AG20443 (cell line): ENCODE measurements at regions not wholly inside any gene's neighbourhood (a gene's known extent, or its start where the extent isn't known, plus 50 kb on each side); places are given as distances from the start of the nearest gene placed in this dataset.
"Not testable (repeated sequence)": the region's sequence is repeated elsewhere in the genome, so short reads cannot be mapped to it uniquely, and the experiment has no call there.

ENCODE experiments used
- DNase-seq: peaks from one replicate; pipeline ENCODE4 v3.0.0; 2012; ENCODE audit warnings: low spot score, mixed read lengths

DNA sequence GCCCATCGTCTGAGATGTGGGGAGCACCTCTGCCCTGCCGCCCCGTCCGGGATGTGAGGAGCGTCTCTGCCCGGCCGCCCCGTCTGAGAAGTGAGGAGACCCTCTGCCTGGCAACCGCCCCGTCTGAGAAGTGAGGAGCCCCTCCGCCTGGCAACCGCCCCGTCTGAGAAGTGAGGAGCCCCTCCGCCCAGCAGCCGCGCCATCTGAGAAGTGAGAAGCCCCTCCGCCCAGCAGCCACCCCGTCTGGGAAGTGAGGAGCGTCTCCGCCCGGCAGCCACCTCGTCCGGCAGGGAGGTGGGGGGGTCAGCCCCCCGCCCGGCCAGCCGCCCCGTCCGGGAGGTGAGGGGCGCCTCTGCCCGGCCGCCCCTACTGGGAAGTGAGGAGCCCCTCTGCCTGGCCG, 267.2 kb downstream of the MEF2C start:
- DNase-seq = not testable (repeated sequence)

DNA sequence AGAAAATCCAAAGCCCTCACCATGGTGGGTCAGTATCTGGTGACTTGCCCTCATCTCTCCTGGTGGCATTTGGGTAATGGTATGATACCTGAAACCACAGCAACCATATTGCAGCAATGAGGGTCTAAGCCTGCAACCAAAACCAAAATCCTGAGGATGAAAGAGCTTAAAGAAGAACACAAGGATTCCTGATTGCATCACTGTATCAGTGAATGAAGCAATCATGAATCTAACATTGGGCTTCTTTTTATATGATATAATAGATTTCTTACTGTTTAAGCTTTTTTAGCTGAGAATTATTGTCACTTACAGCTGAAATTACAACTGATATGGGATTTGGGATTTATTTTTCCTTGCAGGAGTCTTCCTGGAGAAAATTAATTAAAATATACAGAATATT, 269.9 kb downstream of the MEF2C start:
- no peak for DNase-seq

DNA sequence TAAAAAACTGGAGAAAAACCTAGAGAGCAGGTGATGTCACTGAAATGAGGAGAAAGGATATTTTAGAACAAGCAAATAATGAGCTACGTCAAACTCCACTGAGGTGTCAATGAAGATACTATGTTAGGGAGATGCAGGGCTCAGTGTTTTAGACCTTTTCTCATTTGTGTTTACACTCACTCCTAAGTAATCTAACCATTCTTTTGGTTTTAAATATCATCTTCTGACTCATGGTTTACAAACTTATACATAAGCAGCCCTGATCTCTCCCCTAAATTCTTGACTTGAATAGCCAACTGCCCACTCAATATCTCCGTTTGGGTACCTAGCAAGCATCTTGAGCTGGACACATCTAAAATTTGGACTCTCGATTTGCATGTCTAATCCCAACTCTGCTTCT, 272.4 kb downstream of the MEF2C start:
- no peak for DNase-seq

DNA sequence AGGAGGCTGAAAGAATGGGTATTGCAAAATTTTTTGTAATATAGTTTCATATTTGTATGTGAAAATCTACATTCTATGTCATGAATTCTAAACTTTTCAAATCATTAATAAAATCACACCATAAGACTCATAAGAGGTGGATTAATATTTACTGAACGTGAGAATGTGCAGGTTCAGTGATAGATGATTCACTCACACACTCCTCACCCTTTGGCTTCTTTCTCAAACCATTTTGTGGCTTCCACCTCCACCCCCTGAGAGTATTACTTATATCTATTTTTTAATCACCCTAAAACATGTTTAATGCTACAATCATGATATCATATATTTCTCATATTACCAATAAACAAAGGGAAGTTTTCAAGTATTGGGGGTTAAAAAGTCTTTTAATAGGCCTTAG, 275.5 kb downstream of the MEF2C start:
- DNase-seq = no peak

DNA sequence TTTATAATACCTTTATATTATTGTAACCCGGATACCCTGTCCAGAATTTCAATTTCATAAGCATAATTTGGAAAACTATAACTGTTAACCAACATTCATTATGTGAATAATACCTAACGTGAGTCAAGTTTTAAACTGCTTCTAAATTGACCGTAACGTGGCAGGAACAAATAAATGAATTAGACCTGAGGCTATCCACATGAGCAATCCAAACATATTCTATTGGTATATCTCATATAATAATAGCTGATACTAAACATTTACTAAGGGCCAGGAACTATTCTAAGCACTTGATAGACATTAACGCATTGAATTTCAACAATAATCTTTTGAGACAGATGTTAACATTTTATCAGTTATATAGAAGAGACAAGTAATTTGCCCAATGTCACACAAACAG, 276.4 kb downstream of the MEF2C start:
- no peak for DNase-seq

DNA sequence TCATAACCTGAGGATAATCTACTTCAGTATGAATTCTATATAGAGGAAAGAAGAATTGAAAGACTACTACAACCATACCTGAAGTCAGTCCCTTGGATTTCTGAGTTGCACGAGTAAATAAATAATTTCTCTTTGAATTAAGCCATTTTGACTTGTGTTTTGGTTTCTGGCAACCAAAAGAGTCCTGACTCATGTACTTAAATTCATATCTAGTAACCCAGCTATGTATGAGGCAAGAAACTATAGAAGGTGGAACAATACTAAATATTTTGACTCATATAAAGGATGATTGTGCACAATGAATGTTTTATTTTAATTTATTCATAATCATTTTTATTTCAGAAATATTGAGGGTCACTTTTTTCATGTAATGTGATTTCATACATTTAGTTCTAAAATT, 276.8 kb downstream of the MEF2C start:
- DNase-seq = no peak

DNA sequence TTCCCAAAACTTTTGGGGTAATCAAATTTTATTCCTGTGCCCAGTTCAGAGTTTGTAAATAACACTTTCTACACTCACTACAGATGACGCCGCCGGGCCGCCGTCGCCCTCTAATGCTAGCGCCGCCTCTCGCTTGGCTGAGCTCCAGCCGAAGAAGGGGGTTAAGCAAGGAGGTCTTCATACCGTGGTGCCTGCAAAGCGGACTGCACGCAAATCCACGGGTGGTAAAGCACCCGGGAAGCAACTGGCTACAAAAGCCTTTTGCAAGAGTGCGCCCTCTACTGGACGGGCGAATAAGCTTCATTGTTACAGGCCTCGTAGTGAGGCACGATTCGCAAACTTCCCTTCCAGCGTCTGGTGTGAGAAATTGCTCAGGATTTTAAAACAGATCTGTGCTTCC, 280.4 kb downstream of the MEF2C start:
- DNase-seq = no peak

DNA sequence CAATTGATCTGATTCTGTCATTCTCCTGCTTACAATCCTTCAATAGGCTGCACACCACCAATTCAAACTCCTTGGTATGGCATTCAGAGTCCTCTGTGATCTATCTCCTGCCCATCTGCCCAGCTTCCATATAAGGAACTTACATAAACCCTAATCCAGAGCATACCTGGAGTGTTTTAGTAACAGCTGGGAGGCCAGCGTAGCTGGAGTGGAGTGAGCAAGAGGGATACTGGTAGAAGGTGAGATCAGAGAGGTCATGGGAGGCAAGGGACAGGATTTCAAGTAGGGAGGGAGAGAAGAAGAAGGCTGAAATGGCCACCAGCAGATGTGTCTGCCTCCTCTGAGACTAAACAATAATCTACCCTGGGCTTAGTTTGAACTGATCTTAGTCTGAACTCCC, 288.5 kb downstream of the MEF2C start:
- no peak for DNase-seq

DNA sequence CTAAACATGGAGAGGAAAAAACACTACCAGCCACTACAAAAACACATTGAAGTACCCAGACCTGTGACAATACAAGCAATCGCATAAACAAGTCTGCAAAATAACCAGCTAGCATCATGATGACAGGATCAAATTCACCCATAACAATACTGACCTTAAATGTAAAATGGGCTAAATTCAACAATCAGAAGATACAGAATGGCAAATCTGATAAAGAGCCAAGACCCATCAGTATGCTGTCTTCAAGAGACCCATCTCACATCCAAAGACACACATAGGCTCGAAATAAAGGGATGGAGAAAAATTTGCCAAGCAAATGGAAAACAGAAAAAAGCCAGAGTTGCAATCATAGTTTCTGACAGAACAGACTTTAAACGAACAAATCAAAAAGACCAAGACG, 294.4 kb downstream of the MEF2C start:
- DNase-seq = no peak

DNA sequence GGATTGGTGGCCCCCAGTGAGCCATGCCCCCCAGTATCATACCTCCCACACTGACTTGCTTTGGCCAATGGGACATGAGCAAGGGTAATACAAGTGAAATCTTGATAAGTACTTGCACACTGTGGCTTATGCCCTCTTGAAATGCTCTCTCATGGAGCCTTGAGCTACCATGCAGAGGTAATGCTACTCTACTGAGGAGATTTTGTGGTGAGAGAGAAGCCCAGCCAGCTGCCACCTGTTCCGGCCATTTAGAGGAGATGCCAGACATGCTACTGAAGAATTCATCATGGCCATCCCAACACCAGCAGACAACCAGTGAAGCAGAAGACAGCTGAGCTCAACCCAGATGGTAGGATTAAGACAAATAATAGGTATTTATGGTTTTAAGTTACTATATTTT, 299.5 kb downstream of the MEF2C start:
- DNase-seq = no peak

DNA sequence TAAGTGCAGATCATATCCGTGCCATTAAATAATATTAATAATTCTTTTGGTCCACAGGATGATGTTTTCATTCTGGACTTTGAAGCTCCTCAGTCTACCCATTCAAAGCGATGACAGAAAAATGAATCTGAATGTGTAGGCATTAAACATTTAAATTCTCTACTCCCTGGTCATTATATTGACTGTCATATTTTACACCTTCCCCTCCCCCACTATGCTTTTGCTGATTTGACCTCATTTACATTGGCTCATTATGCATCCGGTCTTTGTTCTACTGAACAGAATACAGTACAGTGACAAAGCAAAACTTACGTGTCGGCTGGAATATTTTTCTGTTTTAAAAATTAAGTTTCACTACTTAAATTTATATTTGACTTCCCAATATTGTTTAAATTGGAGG, 289.7 kb upstream of the TMEM161B start:
- no peak for DNase-seq

DNA sequence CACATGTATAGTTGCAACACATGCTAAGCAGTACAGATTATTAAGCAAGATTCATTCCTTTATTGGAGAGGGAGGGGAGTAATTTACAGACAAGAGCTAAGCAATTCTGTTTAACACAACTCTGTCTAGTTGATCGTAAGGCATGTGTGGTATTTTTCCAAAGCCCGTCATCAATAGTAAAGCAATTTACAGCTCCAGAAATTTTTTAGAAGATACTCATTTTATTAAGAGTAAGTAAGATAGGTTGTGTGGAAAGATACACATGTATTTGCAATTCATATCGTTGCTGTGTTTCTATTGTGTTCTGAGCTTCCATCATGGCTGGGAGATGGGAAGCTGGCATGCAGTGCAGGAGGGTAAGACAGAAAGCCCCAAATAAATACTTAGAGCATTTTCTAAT, 289.2 kb upstream of the TMEM161B start:
- no peak for DNase-seq

DNA sequence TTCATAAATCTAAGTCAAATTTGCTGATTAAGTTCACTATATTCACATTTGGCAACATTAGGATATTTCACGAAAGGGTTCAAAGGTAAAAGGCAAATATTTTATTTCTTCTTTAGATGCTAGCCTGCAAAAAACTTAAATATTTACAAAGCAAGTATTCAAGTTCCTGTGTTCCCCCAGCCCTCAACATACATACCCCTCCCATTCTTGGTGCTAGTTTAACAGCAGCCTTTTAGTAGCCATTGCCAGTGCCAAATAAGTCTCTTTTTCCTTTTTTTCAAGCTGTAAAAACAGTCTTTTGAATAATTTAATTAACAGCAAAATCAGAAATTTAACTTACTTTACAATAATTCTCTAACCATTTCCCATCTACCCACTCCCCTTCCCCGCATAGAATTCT, 288.5 kb upstream of the TMEM161B start:
- no peak for DNase-seq

DNA sequence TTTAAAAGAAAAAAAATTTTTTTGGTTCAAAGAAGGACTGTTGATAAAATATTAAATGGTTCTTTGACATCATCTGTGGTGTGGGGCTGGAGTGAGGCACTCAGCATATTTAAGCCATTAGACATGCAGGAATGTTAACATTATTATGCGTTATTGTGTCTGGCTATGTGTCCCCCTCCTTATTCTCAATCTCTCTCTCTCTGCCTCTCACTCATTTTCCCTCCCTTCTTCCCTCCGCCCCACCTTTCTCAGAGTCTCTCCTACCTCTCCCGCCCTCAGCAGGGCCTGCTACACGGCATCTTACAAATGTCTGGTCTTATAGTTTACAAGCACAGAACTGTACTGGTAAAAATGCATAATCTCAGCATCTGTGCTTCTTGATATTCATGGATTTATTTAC, 287.8 kb upstream of the TMEM161B start:
- DNase-seq = no peak

DNA sequence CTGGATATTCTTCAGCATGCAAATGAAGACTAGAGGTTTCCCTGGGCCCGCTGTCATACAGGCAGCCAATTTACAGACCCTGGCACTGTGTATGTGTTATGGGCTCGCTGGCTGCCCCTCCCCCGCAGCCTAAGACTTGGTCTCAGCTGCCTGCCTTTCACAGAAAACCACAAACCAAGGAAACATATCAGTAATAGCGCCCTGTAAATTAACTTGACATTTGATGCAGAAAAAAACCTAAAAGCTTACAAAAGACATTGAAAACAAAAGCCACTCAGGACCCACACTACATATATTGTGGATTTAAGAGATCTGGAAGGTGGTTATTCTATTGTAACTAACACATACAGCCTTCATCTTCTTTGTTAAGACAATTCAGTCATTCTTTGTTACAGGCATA, 287.0 kb upstream of the TMEM161B start:
- DNase-seq = no peak

DNA sequence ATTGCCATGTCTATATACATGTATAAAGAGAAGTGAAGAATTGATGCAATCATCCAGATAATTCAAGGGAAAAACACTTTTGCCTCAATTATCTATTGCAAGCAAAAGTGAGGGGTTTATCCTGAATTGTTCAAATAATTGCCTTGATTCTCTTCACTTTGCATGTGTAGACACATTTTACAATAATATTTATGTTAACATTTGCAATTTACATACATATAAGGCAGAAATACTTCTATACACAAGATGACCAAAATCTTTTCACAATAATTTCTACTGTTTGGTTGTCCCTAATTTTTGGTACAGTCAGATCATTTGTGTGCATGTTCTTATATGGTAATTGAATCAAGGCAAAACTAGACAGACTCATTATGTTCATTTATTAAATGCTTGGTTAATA, 285.3 kb upstream of the TMEM161B start:
- no peak for DNase-seq

DNA sequence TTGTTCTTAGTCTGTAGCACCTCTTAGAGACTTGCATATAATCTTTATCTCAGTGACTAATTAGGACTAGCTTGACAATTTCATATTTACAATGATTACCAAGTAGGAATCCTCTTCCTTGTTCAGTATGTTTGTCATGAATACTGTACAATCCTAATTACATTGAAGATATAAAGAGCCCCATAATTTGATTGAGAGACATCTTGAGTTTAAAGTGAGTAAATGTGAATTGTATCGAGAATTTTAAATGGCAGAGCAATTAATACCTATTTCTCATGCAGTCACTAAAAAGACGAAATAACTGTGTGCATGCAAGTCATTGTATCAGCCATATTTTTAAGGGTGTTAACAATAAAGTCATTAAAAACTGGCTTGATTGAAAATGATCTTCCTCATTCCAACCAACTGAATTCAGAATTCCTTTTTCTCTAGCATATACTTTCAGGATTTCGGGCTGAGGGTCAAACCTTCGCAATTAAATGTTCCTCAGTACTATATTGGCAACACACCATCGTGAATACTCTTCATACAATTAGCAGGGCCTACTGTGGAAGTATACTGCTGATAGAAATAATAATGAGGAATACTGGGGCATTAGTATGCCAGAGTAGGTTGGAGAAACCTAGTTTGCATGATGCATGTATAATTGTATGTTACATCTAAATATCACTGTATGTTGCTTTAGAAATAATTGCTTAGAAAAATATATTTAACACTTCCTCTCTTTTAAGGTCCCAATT, 284.7 kb upstream of the TMEM161B start:
- no peak for DNase-seq

DNA sequence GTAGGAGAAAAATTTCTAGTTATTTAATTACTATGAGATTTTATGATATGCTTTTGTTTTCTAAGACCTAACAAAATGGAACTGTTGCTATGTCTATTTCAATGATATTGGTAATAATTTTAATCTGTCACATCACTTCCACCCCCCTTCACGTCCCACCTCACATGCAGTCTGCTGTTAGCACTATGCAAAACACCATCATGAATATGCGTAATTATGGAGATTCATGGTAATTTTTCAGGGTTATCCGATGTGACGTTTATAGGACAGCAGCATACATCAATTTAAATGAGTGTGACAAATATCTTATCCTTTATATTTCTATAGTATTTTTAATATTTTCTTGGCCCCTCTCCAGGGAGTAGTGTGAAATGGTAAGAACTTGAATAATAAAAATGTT, 283.8 kb upstream of the TMEM161B start:
- no peak for DNase-seq

DNA sequence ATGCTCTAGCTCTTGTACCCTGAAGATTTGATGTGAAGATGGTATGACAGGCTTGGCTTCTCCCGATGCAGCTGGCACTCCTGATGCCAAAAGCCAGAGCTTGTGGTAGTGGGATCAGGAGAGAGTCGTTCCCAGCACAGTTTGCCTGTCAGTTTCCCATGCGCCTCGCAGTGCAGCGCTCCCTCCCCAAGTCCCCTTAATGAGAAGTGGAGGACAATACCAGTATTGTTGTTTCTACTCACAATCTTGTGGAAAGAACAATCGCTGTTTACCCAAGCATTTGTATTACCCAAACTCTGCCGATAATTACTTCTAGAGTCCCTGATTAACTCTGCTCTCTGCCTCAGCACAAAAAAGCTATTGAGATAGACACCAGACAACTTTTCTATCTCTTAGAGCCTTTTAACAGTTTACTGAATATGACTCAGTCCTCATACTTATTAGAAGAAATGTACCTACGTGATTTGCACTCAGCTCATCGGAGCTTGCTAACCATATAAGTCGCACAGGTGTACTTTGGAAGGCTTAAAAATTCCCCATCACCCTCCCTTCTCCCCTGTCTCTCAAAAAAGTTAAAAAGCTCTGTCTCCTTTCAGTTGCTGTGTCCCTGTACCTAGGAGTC, 283.2 kb upstream of the TMEM161B start:
- DNase-seq = no peak

DNA sequence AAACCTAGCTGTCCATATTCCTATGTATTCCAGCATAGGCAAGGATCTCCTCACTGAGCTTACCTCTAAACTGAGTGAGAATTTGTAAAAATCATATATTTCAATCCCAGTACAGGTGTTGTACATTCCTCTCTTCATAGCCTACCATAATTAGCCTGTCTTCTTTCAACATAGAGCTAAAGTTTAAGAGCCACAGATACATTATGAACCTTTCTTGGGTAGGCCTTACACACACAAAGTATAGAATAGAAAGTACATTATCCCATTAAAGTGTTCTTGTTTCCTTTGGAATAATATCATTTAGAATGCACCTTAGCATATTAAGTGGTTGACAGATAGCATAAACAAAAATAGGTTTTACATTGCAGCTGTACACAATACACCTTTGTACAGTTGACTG, 282.1 kb upstream of the TMEM161B start:
- no peak for DNase-seq

DNA sequence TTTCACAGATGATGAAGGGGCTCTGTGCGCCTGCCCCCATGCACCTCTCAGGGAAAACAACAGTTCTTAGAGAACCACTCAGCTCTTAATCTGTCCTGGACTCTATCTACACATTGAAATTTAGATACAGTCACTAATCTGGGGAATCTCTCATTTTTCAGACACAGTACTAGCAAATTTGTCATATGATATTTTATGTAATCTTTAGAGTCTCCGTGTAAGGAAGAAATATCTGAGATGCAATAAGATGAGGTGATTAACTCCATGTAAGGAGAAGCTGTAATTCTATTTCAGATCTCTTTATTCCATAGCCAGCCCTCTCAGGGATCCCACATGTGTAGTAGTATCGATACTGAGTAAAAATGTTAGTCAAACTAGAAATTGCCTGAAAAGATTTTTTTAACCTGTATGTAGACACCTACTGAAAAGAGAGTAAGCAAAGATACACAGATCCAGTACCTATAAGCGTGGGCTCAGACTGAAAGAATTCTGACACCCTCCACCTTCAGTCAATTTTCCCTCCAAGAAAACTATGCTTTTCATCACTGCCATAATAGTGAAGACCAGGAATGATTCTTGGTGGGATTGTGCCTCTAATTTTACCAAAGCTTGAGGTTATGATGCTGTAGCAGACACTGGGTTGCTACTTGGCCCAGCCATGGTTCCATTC, 279.6 kb upstream of the TMEM161B start:
- no peak for DNase-seq

DNA sequence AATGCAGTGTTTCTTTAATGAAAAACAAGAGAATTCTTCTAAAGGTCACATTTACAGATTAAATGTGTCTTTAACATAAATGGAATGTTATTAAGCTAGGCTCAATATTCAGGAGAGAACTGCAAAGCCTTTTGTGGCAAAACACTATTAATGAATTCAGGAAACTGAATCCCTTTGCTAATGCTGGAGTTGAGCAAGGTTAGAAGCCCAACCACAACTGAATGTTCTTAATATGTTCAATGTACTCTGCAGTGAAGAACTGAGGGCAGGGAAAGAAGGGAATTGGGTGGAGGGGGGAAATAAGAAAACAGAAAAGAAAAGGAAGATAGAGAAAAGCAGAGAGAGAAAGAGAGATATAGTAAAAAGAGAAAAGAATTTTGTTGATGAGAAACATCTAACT, 276.7 kb upstream of the TMEM161B start:
- no peak for DNase-seq

DNA sequence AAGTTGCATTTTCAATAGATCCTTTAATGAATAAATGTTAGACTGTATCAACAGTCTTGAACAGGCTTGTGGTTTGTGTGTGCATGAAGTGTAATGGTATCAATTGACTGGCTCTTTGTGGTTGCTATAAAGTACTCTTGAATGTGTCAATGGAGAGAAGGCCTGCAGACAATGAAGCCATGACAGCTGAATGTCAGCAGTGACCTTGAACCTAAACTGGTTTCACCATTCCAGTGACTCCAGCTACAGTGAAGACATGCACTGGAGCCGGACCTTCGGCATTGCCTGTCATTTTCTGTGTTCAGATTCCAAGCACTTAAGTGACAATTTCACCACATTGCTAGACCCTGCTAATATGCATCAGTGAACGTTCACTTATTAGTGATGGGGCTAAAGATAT, 276.0 kb upstream of the TMEM161B start:
- no peak for DNase-seq
